ENCODE measurements at regions not wholly inside any gene's neighbourhood (a gene's known extent, or its start where the extent isn't known, plus 50 kb on each side); places are given as distances from the start of the nearest gene placed in this dataset.

DNA sequence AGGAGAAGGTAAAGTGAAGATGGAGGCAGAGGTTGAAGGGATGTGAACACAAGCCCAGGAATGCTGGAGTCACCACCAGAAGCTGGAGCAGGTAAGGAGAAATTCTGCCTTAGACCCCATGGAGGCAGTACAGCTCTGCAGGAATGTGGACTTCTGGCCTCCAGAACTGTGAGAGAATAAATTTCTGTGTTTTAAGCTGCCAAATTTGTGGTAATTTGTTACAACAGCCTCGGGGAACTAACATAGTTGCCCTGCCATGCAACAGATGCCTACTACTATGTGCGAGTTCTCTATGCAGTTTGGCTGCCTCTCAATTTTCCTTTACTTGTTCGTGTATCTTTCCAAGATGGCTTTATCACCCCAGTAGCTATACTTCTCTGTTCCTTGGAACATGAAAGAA lies 394.1 kb downstream of the TUSC7 start:
- TF ChIP-seq, protein P1, sequence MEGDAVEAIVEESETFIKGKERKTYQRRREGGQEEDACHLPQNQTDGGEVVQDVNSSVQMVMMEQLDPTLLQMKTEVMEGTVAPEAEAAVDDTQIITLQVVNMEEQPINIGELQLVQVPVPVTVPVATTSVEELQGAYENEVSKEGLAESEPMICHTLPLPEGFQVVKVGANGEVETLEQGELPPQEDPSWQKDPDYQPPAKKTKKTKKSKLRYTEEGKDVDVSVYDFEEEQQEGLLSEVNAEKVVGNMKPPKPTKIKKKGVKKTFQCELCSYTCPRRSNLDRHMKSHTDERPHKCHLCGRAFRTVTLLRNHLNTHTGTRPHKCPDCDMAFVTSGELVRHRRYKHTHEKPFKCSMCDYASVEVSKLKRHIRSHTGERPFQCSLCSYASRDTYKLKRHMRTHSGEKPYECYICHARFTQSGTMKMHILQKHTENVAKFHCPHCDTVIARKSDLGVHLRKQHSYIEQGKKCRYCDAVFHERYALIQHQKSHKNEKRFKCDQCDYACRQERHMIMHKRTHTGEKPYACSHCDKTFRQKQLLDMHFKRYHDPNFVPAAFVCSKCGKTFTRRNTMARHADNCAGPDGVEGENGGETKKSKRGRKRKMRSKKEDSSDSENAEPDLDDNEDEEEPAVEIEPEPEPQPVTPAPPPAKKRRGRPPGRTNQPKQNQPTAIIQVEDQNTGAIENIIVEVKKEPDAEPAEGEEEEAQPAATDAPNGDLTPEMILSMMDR (conservative IDR thresholded peaks at IDR 0.05): no peak
- TF ChIP-seq EZH2 (IDR thresholded peaks at IDR 0.05; ENCODE audit: low read depth): no peak

Data from PC-9 (cell line).